ENCODE measurements at regions not wholly inside any gene's neighbourhood (a gene's known extent, or its start where the extent isn't known, plus 50 kb on each side); places are given as distances from the start of the nearest gene placed in this dataset.

- DNase-seq: no peak
Measured at GRCh38 chr4:13248621-13249298, 235.4 kb downstream of the RAB28 start.

GRCh38 chr4:13246107-13246506 lies 238.0 kb downstream of the RAB28 start:
- no peak for DNase-seq

GRCh38 chr4:13244444-13244843 lies 239.7 kb downstream of the RAB28 start:
- DNase-seq: no peak

GRCh38 chr4:13243152-13243551 lies 241.0 kb downstream of the RAB28 start:
- DNase-seq: no peak

GRCh38 chr4:13240066-13240465 lies 244.1 kb downstream of the RAB28 start:
- no peak for DNase-seq

- no peak for DNase-seq
Measured at GRCh38 chr4:13238936-13239335, 245.2 kb downstream of the RAB28 start.

- DNase-seq: no peak
Measured at GRCh38 chr4:13236485-13236884, 247.7 kb downstream of the RAB28 start.

GRCh38 chr4:13233755-13234154 lies 250.4 kb downstream of the RAB28 start:
- DNase-seq: no peak

GRCh38 chr4:13219971-13220370 lies 264.2 kb downstream of the RAB28 start:
- no peak for DNase-seq

GRCh38 chr4:13218326-13218958 lies 265.7 kb downstream of the RAB28 start:
- no peak for DNase-seq

GRCh38 chr4:13215560-13215959 lies 268.6 kb downstream of the RAB28 start:
- DNase-seq: no peak

GRCh38 chr4:13212936-13213335 lies 271.2 kb downstream of the RAB28 start:
- DNase-seq: no peak

GRCh38 chr4:13209600-13209999 lies 274.5 kb downstream of the RAB28 start:
- no peak for DNase-seq

GRCh38 chr4:13208558-13209193 lies 275.5 kb downstream of the RAB28 start:
- no peak for DNase-seq

- DNase-seq: no peak
Measured at GRCh38 chr4:13207226-13207625, 276.9 kb downstream of the RAB28 start.

GRCh38 chr4:13203101-13203500 lies 281.0 kb downstream of the RAB28 start:
- DNase-seq: no peak

- no peak for DNase-seq
Measured at GRCh38 chr4:13202701-13203100, 281.4 kb downstream of the RAB28 start.

- no peak for DNase-seq
Measured at GRCh38 chr4:13201241-13201640, 282.9 kb downstream of the RAB28 start.

GRCh38 chr4:13196721-13197120 lies 287.4 kb downstream of the RAB28 start:
- DNase-seq: no peak

GRCh38 chr4:13193662-13194061 lies 290.5 kb downstream of the RAB28 start:
- no peak for DNase-seq

- no peak for DNase-seq
Measured at GRCh38 chr4:13190093-13190721, 293.9 kb downstream of the RAB28 start.

- no peak for DNase-seq
Measured at GRCh38 chr4:13184199-13184598, 299.9 kb downstream of the RAB28 start.

- DNase-seq: no peak
Measured at GRCh38 chr4:13182133-13182532, 302.0 kb downstream of the RAB28 start.

GRCh38 chr4:13181681-13182080 lies 302.5 kb downstream of the RAB28 start:
- no peak for DNase-seq

Data from NCI-H187 treated with DMSO at 0.1 percent for 48 hours (cell line).